ENCODE measurements at regions not wholly inside any gene's neighbourhood (a gene's known extent, or its start where the extent isn't known, plus 50 kb on each side); places are given as distances from the start of the nearest gene placed in this dataset.

GRCh38 chr2:121098556-121098955, 186.4 kb downstream of the TFCP2L1 start:
- DNase-seq (ENCODE audit: low spot score): peak; percentile 57
- Mint-ChIP-seq H3K27me3 (ENCODE audit: low read depth) (peaks cover 62% of the 10 kb centered on the region), H3K4me1 (ENCODE audit: low read depth) (peaks cover 3% of the 10 kb centered on the region), H3K4me3 (ENCODE audit: unreplicated experiment) (no peak overlapping the region), H3K36me3 (ENCODE audit: low read depth) (no peaks in the 10 kb centered on the region), H3K27ac (ENCODE audit: unreplicated experiment) (no peak overlapping the region), H3K9me3 (ENCODE audit: low read depth) (no peaks in the 10 kb centered on the region)
- no peak for TF ChIP-seq CTCF (IDR thresholded peaks at IDR 0.05)

GRCh38 chr2:121099329-121100290, 185.4 kb downstream of the TFCP2L1 start:
- Mint-ChIP-seq H3K4me3 (ENCODE audit: unreplicated experiment) (no peak overlapping the region), H3K4me1 (ENCODE audit: low read depth) (peaks cover 3% of the 10 kb centered on the region), H3K9me3 (ENCODE audit: low read depth) (no peaks in the 10 kb centered on the region), H3K27me3 (ENCODE audit: low read depth) (peaks cover 70% of the 10 kb centered on the region), H3K27ac (ENCODE audit: unreplicated experiment) (no peak overlapping the region), H3K36me3 (ENCODE audit: low read depth) (no peaks in the 10 kb centered on the region)
- peak; percentile 69 for TF ChIP-seq CTCF (IDR thresholded peaks at IDR 0.05)
- peak; percentile 58 for DNase-seq (ENCODE audit: low spot score)

- peak; percentile 64 for DNase-seq (ENCODE audit: low spot score)
- H3K36me3 Mint-ChIP-seq (ENCODE audit: low read depth): no peaks in the 10 kb centered on the region
- no peaks in the 10 kb centered on the region for H3K9me3 Mint-ChIP-seq (ENCODE audit: low read depth)
- no peak overlapping the region for H3K27ac Mint-ChIP-seq (ENCODE audit: unreplicated experiment)
- no peak for TF ChIP-seq CTCF (IDR thresholded peaks at IDR 0.05)
- H3K27me3 Mint-ChIP-seq (ENCODE audit: low read depth): peaks cover 68% of the 10 kb centered on the region
- no peak overlapping the region for H3K4me3 Mint-ChIP-seq (ENCODE audit: unreplicated experiment)
- no peaks in the 10 kb centered on the region for H3K4me1 Mint-ChIP-seq (ENCODE audit: low read depth)
These were observed 183.8 kb downstream of the TFCP2L1 start for GRCh38 chr2:121101093-121101715.

- H3K4me1 Mint-ChIP-seq (ENCODE audit: low read depth): no peaks in the 10 kb centered on the region
- no peak overlapping the region for H3K27ac Mint-ChIP-seq (ENCODE audit: unreplicated experiment)
- H3K4me3 Mint-ChIP-seq (ENCODE audit: unreplicated experiment): no peak overlapping the region
- H3K36me3 Mint-ChIP-seq (ENCODE audit: low read depth): no peaks in the 10 kb centered on the region
- DNase-seq (ENCODE audit: low spot score): no peak
- H3K9me3 Mint-ChIP-seq (ENCODE audit: low read depth): no peaks in the 10 kb centered on the region
- TF ChIP-seq CTCF (IDR thresholded peaks at IDR 0.05): no peak
- H3K27me3 Mint-ChIP-seq (ENCODE audit: low read depth): peaks cover 61% of the 10 kb centered on the region
These were observed 182.1 kb downstream of the TFCP2L1 start for GRCh38 chr2:121102941-121103340.

- H3K36me3 Mint-ChIP-seq (ENCODE audit: low read depth): no peaks in the 10 kb centered on the region
- H3K4me1 Mint-ChIP-seq (ENCODE audit: low read depth): no peaks in the 10 kb centered on the region
- no peaks in the 10 kb centered on the region for H3K9me3 Mint-ChIP-seq (ENCODE audit: low read depth)
- H3K27ac Mint-ChIP-seq (ENCODE audit: unreplicated experiment): no peak overlapping the region
- peak; percentile 28 for DNase-seq (ENCODE audit: low spot score)
- peaks cover 52% of the 10 kb centered on the region for H3K27me3 Mint-ChIP-seq (ENCODE audit: low read depth)
- no peak for TF ChIP-seq CTCF (IDR thresholded peaks at IDR 0.05)
- H3K4me3 Mint-ChIP-seq (ENCODE audit: unreplicated experiment): no peak overlapping the region
These were observed 181.0 kb downstream of the TFCP2L1 start for GRCh38 chr2:121103960-121104359.
